Heart right ventricle (tissue), 16 donors: ENCODE measurements at regions not wholly inside any gene's neighbourhood (a gene's known extent, or its start where the extent isn't known, plus 50 kb on each side); places are given as distances from the start of the nearest gene placed in this dataset.

Experiments used
- ATAC-seq, 8 donors: fragments of 200-7000 bp; cut with Tn5 transposase; one replicate each; pipeline ENCODE4 v1.9.1; 2020; ENCODE audit warnings: mild to moderate bottlenecking in 8 of 8, moderate library complexity in 8 of 8, moderate number of reproducible peaks in 1 of 8
- DNase-seq, 2 donors: peaks; one replicate each; pipeline ENCODE4 v3.0.0-alpha.2; 2020
- H3K27ac ChIP-seq, 10 donors: fragments of 200-600 bp; sonication (generic) in 2 of 10; one replicate each; pipeline versions ENCODE4 v1.5.0 to v1.8.0; 2020 to 2022; ENCODE audit warnings: mild to moderate bottlenecking in 3 of 10
- H3K27me3 ChIP-seq, 7 donors: fragments of 200-600 bp; one replicate each; pipeline ENCODE4 v1.8.0; 2021 to 2022; ENCODE audit warnings: mild to moderate bottlenecking in 2 of 7
- H3K36me3 ChIP-seq, 9 donors: fragments of 200-600 bp; sonication (generic) in 1 of 9; one replicate each; pipeline versions ENCODE4 v1.5.0 to v1.8.0; 2020 to 2022; ENCODE audit warnings: mild to moderate bottlenecking in 2 of 9
- H3K4me1 ChIP-seq, 9 donors: fragments of 200-600 bp; sonication (generic) in 1 of 9; one replicate each; pipeline versions ENCODE4 v1.5.0 to v1.8.0; 2020 to 2022; ENCODE audit warnings: mild to moderate bottlenecking in 4 of 9
- H3K4me3 ChIP-seq, 10 donors: fragments of 200-600 bp; sonication (generic) in 2 of 10; one replicate each; pipeline versions ENCODE4 v1.5.0 to v1.8.0; 2020 to 2022; ENCODE audit warnings: mild to moderate bottlenecking in 7 of 10, moderate library complexity in 2 of 10
- H3K9me3 ChIP-seq, 11 donors: fragments of 200-600 bp in 10 of 11; sonication (generic) in 2 of 11; one replicate each; pipeline versions ENCODE4 v1.5.0 to v1.8.0; 2013 to 2022; ENCODE audit warnings: mild to moderate bottlenecking in 2 of 11, control low read depth in 1 of 11, moderate library complexity in 1 of 11
- CTCF ChIP-seq, 9 donors: fragments of 200-600 bp; sonication (generic) in 2 of 9; IDR thresholded peaks; one replicate each; pipeline versions ENCODE4 v1.5.0 to v1.8.0; 2021 to 2022; ENCODE audit warnings: antibody characterized with exemption in 9 of 9, mild to moderate bottlenecking in 5 of 9, moderate library complexity in 1 of 9
- WGBS, 2 donors: extraction: QIAGEN DNeasy Blood & Tissue Kit; methylation state at CpG; one replicate each; pipeline ENCODE4 v1.1.7; 2013; ENCODE audit warnings: inconsistent platforms in 1 of 2; 5-methylcytosine and 5-hydroxymethylcytosine counted together
- intact Hi-C, 10 donors: fragments of 100-400 bp; cut with DNase I; formaldehyde crosslinking; loops; one replicate each; pipeline versions ENCODE4 v1.11.1 to v1.14.2; 2022
- donor health status: Arrhythmogenic right ventricular cardiomyopathy.
- donor health status: ischemic (EF 13 %, LVEDD 7.1; RV severe dilation, severe dysfunction).
- donor health status: healthy with polysubstance abuse.
- donor health status: DM: no; HTN: yes; CAD: no.
- donor health status: DM: no; HTN: no; CAD: no.
- donor health status: ischemic (EF 25% LVEDD 6.9; RV normal size, moderate dysfunction).
- donor health status: ischemic (EF 25% LVEDD 5.7; RV mildly dilated, moderate dysfunction).
- donor health status: healthy.
- donor health status: DM: yes; HTN: yes; CAD: no.
- donor health status: Ischemic cardiomyopathy.
- donor health status: ischemic (EF 35%, LVEDD 5.7; RV mildly dilated, moderate dysfunction).
- donor health status: nonischemic (EF 11% LVEDD 7.7; RV severe dilation, severe dysfunction).
- donor health status: DM: yes; HTN: yes; CAD: no.
- donor health status: PGD.
- donor health status: ischemic (EF 29% LVEDD 5.4; RV normal size, mild dysfunction).
- donor health status: nonischemic (EF 23%, LVEDD 6.1; RV moderate dilation, normal function).

DNA sequence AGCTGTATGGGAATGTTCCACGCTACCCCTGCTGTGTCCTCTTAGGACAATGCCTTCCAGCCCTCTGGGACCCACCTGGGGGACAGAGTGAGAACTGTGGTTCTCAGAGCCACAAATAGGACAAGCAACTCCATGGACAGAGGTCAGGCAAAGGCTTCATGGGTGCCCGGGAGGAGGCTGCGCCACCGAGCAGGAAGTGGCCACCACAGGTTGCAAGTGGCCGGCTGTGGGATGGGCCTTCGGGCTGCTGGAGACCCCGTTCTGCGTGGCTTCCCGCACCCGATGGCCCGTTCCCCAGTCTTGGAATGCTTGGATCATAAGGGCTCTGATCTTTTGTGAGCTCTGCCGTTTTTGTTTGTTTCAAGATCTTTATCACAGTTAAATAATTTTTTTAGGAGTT lies 118.8 kb downstream of the BOD1 start:
- Histone ChIP-seq H3K9me3 (no peaks in the 10 kb centered on the region), H3K4me1 (peaks cover 8 to 37% (median 31%) of the 10 kb centered on the region in 9 donors), H3K27me3 (no peaks in the 10 kb centered on the region), H3K4me3 (no peak overlapping the region), H3K27ac (peak overlapping the region in 5 of 10 donors; percentile 5 to 79 (median 50)), H3K36me3 (no peaks in the 10 kb centered on the region)
- intact Hi-C loops, result loop anchor here in 3 of 10 donors (2.0 to 10.0 kb wide), 5 partner anchors 40 to 203 kb away; no protein-coding TSS in a partner anchor
- TF ChIP-seq CTCF (IDR thresholded peaks at IDR 0.05), result no peak
- WGBS, 2 donors, result 85 to 94% methylated on average over 12 of the region's 12 CpGs
- no peak for ATAC-seq
- no peak for DNase-seq

DNA sequence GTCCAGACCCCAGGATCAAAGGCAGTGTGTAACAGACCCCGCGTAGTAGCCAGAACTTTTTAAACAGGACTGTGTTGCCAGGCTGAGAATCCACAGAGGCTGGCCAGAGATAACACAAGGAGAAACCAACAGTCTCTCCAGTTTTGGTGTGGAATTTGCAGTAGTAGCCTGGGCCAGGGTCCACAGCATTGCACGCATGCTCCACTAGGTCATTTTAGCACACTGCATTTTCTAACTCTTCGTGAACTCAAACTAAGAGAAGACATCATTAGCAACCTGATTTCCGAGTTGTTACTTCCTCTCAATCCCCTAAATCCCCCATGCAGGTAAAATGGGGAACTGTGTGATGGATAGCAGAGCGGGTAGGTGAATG lies 119.6 kb downstream of the BOD1 start:
- no peaks in the 10 kb centered on the region for H3K36me3 ChIP-seq
- no peaks in the 10 kb centered on the region for H3K9me3 ChIP-seq
- no peaks in the 10 kb centered on the region for H3K27me3 ChIP-seq
- peak overlapping the region in 8 of 10 donors; percentile 6 to 72 (median 55) for H3K27ac ChIP-seq
- no peak for TF ChIP-seq CTCF (IDR thresholded peaks at IDR 0.05)
- peaks cover 8 to 37% (median 31%) of the 10 kb centered on the region in 9 donors for H3K4me1 ChIP-seq
- DNase-seq (no peak), ATAC-seq (no peak)
- 82 to 90% methylated on average over 6 of the region's 6 CpGs for WGBS, 2 donors
- H3K4me3 ChIP-seq, result no peak overlapping the region
- intact Hi-C loops, result loop anchor here in 3 of 10 donors (5.0 to 10.0 kb wide), 4 partner anchors 40 to 202 kb away; no protein-coding TSS in a partner anchor

- no peaks in the 10 kb centered on the region for H3K9me3 ChIP-seq
- no peak overlapping the region for H3K4me3 ChIP-seq
- no peaks in the 10 kb centered on the region for H3K27me3 ChIP-seq
- peaks cover 8 to 37% (median 31%) of the 10 kb centered on the region in 9 donors for H3K4me1 ChIP-seq
- 40 to 48% methylated on average over 9 of the region's 9 CpGs for WGBS, 2 donors
- peak in 7 of 8 donors; percentile 12 to 77 (median 53) for ATAC-seq
- intact Hi-C loops, result loop anchor here in 3 of 10 donors (5.0 to 10.0 kb wide), 4 partner anchors 39 to 202 kb away; no protein-coding TSS in a partner anchor
- DNase-seq, result peak; percentile 12 to 63
- peak in 1 of 9 donors; percentile 13 for TF ChIP-seq CTCF (IDR thresholded peaks at IDR 0.05)
- peak overlapping the region; percentile 6 to 72 (median 54) for H3K27ac ChIP-seq
- H3K36me3 ChIP-seq, result no peaks in the 10 kb centered on the region
Observed at GRCh38 chr5:173496129-173496882, 120.1 kb downstream of the BOD1 start.

GRCh38 chr5:173495225-173495904 lies 121.1 kb downstream of the BOD1 start:
- Histone ChIP-seq H3K9me3 (no peaks in the 10 kb centered on the region), H3K4me1 (peaks cover 8 to 37% (median 31%) of the 10 kb centered on the region in 9 donors), H3K4me3 (no peak overlapping the region), H3K36me3 (no peaks in the 10 kb centered on the region), H3K27me3 (no peaks in the 10 kb centered on the region), H3K27ac (peak overlapping the region in 8 of 10 donors; percentile 6 to 72 (median 56))
- intact Hi-C loops, result loop anchor here in 3 of 10 donors (5.0 to 10.0 kb wide), 4 partner anchors 38 to 201 kb away; no protein-coding TSS in a partner anchor
- no peak for TF ChIP-seq CTCF (IDR thresholded peaks at IDR 0.05)
- DNase-seq (peak in 1 of 2 donors; percentile 23), ATAC-seq (peak in 3 of 8 donors; percentile 26 to 52 (median 48))
- 83 to 85% methylated on average over 3 of the region's 3 CpGs for WGBS, 2 donors
